ENCODE measurements at regions not wholly inside any gene's neighbourhood (a gene's known extent, or its start where the extent isn't known, plus 50 kb on each side); places are given as distances from the start of the nearest gene placed in this dataset.

- TF ChIP-seq, protein P1, sequence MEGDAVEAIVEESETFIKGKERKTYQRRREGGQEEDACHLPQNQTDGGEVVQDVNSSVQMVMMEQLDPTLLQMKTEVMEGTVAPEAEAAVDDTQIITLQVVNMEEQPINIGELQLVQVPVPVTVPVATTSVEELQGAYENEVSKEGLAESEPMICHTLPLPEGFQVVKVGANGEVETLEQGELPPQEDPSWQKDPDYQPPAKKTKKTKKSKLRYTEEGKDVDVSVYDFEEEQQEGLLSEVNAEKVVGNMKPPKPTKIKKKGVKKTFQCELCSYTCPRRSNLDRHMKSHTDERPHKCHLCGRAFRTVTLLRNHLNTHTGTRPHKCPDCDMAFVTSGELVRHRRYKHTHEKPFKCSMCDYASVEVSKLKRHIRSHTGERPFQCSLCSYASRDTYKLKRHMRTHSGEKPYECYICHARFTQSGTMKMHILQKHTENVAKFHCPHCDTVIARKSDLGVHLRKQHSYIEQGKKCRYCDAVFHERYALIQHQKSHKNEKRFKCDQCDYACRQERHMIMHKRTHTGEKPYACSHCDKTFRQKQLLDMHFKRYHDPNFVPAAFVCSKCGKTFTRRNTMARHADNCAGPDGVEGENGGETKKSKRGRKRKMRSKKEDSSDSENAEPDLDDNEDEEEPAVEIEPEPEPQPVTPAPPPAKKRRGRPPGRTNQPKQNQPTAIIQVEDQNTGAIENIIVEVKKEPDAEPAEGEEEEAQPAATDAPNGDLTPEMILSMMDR (IDR thresholded peaks at IDR 0.05; ENCODE audit: control insufficient read depth, insufficient read depth, low read depth, low read length, missing control alignments) = no peak
- DNase-seq (ENCODE audit: low read depth) = no peak
Measured at GRCh38 chr11:107222916-107223460, 204.7 kb upstream of the GUCY1A2 start.

GRCh38 chr11:107222431-107222830 is 204.2 kb upstream of the GUCY1A2 start:
- TF ChIP-seq, protein P1 (IDR thresholded peaks at IDR 0.05; ENCODE audit: control insufficient read depth, insufficient read depth, low read depth, low read length, missing control alignments) = no peak
- no peak for DNase-seq (ENCODE audit: low read depth)
- H3K4me3 ChIP-seq (ENCODE audit: control insufficient read depth, low read depth, low read length) = no peak overlapping the region

More at GRCh38 chr11:107222916-107223460, 204.7 kb upstream of the GUCY1A2 start:
- no peak overlapping the region for H3K4me3 ChIP-seq (ENCODE audit: control insufficient read depth, low read depth, low read length)

GRCh38 chr11:107221748-107222285 is 203.5 kb upstream of the GUCY1A2 start:
- TF ChIP-seq, protein P1 (IDR thresholded peaks at IDR 0.05; ENCODE audit: control insufficient read depth, insufficient read depth, low read depth, low read length, missing control alignments) = no peak
- H3K4me3 ChIP-seq (ENCODE audit: control insufficient read depth, low read depth, low read length) = no peak overlapping the region
- DNase-seq (ENCODE audit: low read depth) = no peak

GRCh38 chr11:107218123-107219013 is 200.1 kb upstream of the GUCY1A2 start:
- DNase-seq (ENCODE audit: low read depth) = no peak
- no peak overlapping the region for H3K4me3 ChIP-seq (ENCODE audit: control insufficient read depth, low read depth, low read length)
- TF ChIP-seq, protein P1 (IDR thresholded peaks at IDR 0.05; ENCODE audit: control insufficient read depth, insufficient read depth, low read depth, low read length, missing control alignments) = no peak

- H3K4me3 ChIP-seq (ENCODE audit: control insufficient read depth, low read depth, low read length) = no peak overlapping the region
- TF ChIP-seq, protein P1 (IDR thresholded peaks at IDR 0.05; ENCODE audit: control insufficient read depth, insufficient read depth, low read depth, low read length, missing control alignments) = no peak
- no peak for DNase-seq (ENCODE audit: low read depth)
Measured at GRCh38 chr11:107217444-107217843, 199.2 kb upstream of the GUCY1A2 start.

DNA sequence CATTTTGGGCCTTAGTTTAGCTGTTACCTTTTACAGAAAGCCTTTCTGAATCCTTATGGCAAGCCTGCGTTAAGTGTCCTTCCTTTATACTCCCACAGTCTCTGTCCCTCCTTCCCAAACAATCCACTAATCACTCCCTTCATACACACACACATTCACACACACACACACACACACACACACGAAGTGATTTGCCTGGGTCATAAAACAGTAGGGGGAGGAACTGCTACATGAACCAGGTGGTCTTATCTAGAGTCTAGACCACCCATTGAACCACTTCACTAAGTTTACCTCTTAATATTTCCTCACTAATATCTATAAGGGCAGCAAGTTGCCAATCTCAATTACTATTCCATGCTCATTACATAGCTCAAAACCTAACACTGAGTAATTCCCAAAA is 196.7 kb upstream of the GUCY1A2 start:
- DNase-seq (ENCODE audit: low read depth) = no peak
- TF ChIP-seq, protein P1 (IDR thresholded peaks at IDR 0.05; ENCODE audit: control insufficient read depth, insufficient read depth, low read depth, low read length, missing control alignments) = no peak
- no peak overlapping the region for H3K4me3 ChIP-seq (ENCODE audit: control insufficient read depth, low read depth, low read length)
